Mononuclear cell (primary cell): ENCODE measurements at regions not wholly inside any gene's neighbourhood (a gene's known extent, or its start where the extent isn't known, plus 50 kb on each side); places are given as distances from the start of the nearest gene placed in this dataset.

ENCODE experiments used
- H3K27me3 ChIP-seq: 2 replicates; pipeline ENCODE4 v1.6.0; 2011; ENCODE audit warnings: low read length, control low read depth; ENCODE audit not compliant: insufficient read depth
- H3K4me1 ChIP-seq: 2 replicates; pipeline ENCODE4 v1.5.1; 2011; ENCODE audit warnings: mild to moderate bottlenecking, low read length, control low read depth; ENCODE audit not compliant: insufficient read depth
- H3K4me3 ChIP-seq: 2 replicates; pipeline ENCODE4 v1.5.1; 2011; ENCODE audit warnings: mild to moderate bottlenecking, low read length, moderate library complexity
- H3K9me3 ChIP-seq: 2 replicates; pipeline ENCODE4 v1.5.1; 2011; ENCODE audit warnings: low read depth, mild to moderate bottlenecking, control low read depth, low read length

DNA sequence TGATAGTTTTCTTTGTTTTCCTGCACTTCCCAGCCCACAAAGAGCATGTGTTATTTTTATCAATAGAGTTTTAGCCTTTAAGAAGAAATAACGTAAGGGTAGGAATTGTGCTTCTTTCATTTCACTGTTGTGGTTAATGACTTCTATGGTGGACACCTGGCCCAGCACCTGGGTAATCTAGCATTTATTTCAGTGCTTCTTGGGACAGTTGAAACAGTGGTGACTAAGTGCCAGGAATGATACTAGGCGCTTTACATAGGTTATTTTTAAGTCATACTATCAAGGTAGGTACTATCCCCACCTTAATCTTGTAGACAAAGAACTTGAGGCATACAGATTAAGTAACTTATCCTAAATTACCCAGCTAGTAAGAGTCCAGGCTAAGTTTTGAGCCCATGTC is 243.8 kb downstream of the SOX2 start:
- Histone ChIP-seq H3K4me1 (no peaks in the 10 kb centered on the region), H3K4me3 (no peak overlapping the region), H3K27me3 (no peaks in the 10 kb centered on the region)

DNA sequence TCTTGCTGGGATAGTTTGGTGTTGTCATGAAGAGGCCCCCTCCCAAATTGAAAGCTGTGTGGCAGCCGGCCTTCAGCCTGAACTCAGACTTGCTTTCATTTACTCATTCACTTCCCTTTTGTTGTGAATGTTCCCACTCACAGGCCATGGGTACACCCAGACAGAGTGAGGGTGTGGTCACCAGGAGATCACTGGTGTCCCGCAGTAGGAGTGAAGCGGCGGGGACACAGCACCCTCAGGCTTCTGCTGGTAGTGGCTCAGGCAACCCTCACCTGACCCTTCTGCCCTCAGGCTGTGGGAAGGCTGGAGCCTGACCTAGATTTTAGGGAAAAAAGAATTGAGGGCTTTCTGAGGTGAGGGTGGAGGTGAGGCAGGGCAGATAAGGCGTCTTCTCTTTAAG is 244.4 kb downstream of the SOX2 start:
- Histone ChIP-seq H3K4me1 (no peaks in the 10 kb centered on the region), H3K27me3 (no peaks in the 10 kb centered on the region), H3K9me3 (no peaks in the 10 kb centered on the region)

More for the DNA sequence above, 243.8 kb downstream of the SOX2 start:
- no peaks in the 10 kb centered on the region for H3K9me3 ChIP-seq

DNA sequence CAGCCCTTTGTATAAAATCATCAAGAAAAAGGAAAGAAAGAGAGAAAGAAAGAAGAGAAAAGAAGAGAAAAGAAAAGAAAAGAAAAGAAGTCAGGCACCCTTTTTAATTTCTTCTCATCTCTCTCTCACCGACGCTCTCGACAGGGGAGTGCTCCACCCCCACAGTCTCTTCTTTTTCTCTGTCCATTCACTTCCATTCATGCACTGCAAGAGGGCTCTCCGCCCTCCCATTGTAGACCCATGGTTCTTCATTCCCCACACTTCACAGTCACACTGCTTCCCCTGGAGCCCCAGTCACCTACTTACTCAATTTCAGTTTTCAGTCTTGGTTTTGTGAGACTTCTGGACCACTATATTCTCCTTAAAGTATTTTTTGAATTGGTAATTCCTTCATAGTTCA is 254.7 kb downstream of the SOX2 start:
- H3K4me1 ChIP-seq: no peaks in the 10 kb centered on the region
- no peak overlapping the region for H3K4me3 ChIP-seq
- H3K9me3 ChIP-seq: no peaks in the 10 kb centered on the region
- H3K27me3 ChIP-seq: no peaks in the 10 kb centered on the region

More for the DNA sequence above, 244.4 kb downstream of the SOX2 start:
- H3K4me3 ChIP-seq: no peak overlapping the region

DNA sequence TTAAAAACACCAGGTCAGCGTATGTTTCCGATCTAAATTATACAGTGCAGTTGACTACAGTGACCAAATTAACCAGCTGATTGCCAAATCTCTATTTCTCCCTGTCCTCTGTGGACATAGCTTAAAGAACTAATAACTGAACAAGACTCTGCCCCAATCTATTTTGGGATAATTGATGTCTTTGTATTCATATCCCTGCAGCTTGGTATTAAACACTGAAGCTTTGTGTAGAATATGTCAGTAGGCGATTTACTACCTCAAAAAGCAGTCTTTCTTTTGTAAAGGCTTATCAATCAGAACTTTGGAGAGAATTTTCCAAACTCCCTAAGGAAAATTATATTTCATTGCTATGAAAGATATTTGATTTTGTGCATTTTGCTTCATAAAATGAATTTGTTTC is 258.2 kb downstream of the SOX2 start:
- H3K27me3 ChIP-seq: no peaks in the 10 kb centered on the region
- no peaks in the 10 kb centered on the region for H3K4me1 ChIP-seq
- H3K4me3 ChIP-seq: no peak overlapping the region
- no peaks in the 10 kb centered on the region for H3K9me3 ChIP-seq

DNA sequence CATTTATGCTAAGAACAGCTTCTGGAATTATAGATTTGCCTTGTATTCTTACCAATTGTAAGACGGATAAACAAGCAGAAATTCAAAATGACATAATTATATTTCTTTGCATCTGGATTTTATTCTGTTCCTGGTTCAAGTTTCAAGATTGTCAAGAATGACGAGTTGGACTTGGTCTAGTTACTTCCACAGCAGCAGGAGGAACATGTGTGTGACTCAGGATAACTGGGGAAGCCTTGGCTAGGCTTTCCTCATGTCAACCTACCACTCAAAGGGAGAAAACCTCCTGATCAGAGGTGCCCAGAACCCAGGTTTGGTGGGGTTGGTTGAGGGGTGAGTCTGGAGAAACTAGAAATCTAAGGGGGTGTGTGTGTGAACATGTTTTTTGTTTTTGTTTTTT is 259.7 kb downstream of the SOX2 start:
- Histone ChIP-seq H3K27me3 (no peaks in the 10 kb centered on the region), H3K4me3 (no peak overlapping the region), H3K4me1 (no peaks in the 10 kb centered on the region), H3K9me3 (no peaks in the 10 kb centered on the region)

DNA sequence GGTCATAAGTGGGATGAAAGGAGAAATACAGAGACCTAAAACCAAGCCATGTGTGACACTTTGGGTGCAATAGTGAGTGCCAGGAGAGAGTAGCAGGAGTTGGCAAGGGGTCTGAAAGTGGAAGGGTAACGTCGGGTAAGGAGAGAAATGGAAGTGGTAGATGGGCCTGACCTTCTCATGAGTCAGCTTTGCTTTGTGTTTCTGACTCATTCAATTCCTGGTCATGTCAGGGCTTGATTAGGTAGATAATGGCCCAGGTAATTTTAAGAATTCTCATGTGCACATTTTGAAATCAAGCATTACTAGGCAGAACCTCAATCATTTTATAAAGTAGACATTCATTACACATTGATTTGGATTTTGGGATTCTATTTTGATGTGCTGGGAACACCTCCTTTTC is 262.5 kb downstream of the SOX2 start:
- no peaks in the 10 kb centered on the region for H3K4me1 ChIP-seq
- no peak overlapping the region for H3K4me3 ChIP-seq
- no peaks in the 10 kb centered on the region for H3K27me3 ChIP-seq
- H3K9me3 ChIP-seq: no peaks in the 10 kb centered on the region

DNA sequence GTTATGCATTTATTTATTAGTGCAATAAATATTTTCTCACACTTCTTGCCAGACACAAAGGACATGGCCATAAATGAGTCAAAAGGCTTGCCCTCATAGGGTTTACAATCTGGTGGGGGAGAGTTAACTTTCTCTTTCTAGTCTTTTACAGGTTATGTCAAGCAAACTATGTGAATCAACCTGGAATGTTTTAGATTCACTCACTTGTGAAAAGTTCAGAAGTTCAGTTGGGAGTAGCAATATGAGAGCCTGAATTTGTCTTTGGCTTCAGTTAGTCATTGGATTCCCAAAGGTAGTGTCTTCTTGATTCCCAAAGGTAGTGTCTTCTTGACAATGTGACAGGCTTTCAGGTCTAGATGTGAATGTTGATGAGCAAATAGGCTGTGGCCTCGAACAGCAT is 264.8 kb downstream of the SOX2 start:
- Histone ChIP-seq H3K27me3 (no peaks in the 10 kb centered on the region), H3K4me1 (no peaks in the 10 kb centered on the region), H3K9me3 (no peaks in the 10 kb centered on the region), H3K4me3 (no peak overlapping the region)

DNA sequence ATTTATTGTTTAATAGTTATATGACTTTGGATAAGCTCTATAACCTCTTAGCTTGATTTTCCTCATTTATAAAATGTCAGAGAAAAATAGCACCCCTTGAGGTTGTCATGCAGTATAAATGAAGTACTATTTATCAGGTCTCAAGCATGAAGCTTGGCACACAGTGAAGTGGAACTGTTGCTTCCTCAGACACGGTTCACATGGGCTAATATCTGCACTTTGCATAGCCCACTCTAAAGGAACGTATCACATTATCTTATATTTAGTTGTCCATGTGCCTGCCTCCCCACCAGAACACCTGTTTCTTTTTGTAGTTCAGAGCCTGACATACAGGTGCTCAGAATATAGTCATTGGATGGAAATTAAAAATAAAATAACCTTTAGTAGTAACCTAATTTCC is 273.7 kb downstream of the SOX2 start:
- Histone ChIP-seq H3K4me1 (no peaks in the 10 kb centered on the region), H3K4me3 (no peak overlapping the region), H3K9me3 (no peaks in the 10 kb centered on the region), H3K27me3 (no peaks in the 10 kb centered on the region)

DNA sequence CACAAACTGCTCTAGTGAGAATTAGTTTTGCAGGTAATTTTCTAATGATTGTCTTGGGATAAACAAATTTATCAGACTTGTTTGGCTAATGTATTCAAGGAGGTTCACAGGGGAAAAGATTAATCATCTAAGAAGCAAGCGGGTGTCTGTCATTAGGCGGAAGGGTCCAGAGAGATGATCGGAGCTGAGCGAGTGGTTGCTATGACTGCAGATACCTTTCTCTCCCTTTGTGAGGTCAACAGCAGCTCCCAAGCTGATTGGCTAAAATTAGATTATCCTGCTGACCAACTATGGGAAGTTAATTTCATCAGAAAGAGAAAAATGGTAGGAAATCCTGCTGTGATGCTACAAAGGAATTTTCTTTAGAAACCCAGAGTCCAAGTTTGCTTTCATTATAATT is 276.0 kb downstream of the SOX2 start:
- no peak overlapping the region for H3K4me3 ChIP-seq
- no peaks in the 10 kb centered on the region for H3K4me1 ChIP-seq
- H3K9me3 ChIP-seq: no peaks in the 10 kb centered on the region
- no peaks in the 10 kb centered on the region for H3K27me3 ChIP-seq

DNA sequence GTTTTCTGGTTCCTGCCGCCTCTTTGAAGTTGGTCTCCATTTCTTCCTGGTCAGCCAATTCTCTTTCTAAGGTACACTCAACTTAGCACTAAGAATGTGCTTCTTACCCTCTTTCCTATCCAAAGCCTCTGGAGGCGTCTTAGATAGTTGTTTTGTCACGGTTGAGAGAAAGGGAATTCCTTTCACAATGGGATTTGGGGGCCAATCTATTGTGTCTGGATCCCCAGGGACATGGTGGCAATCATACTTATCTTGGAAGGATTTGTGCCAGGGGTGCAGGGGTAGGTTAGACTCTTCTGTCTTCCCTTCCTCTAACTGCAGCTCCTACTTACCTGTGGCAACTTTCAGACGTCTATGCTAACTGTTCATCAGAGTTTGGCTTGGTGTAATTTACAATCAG is 287.1 kb downstream of the SOX2 start:
- Histone ChIP-seq H3K27me3 (no peaks in the 10 kb centered on the region), H3K4me3 (no peak overlapping the region), H3K9me3 (no peaks in the 10 kb centered on the region), H3K4me1 (no peaks in the 10 kb centered on the region)

DNA sequence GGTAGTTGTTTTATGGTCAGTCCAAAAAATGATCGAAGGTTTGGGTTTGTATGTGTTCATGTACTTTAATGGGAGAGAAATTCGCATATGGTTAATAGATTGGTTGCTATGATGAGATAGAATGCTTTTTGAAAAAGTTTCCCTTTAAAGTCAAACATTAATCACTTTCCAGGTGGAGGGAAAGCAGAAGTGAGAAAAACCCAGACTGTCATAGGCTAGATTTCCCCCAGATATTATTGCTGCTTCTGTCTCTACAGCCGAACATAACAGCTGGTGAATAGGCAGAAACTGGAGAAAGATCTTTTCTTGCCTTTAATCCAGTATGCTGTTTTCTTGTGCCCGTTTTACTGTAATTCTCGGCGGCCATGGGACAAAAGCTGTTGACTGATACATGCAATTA is 287.6 kb downstream of the SOX2 start:
- no peak overlapping the region for H3K4me3 ChIP-seq
- no peaks in the 10 kb centered on the region for H3K9me3 ChIP-seq
- H3K4me1 ChIP-seq: no peaks in the 10 kb centered on the region
- no peaks in the 10 kb centered on the region for H3K27me3 ChIP-seq

DNA sequence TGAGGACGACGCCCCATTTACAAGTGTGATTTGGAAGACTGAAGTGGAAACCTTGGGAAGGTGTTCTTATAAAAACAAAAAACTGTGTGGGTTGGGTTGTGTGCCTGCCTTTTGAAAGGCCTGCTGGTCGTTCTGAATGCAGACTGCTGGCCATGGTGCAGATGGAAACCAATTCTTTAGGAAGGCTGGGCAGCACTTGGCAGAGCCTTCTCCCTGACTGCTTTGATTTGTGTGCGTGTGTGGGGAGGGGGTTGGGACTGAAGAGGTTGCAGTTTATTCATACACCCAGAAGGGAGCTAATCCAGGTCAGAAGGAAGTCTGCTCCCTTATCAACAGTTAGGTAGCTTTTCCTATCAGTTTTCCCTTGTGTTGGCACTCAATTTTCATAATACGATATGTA is 288.7 kb downstream of the SOX2 start:
- Histone ChIP-seq H3K4me1 (no peaks in the 10 kb centered on the region), H3K9me3 (no peaks in the 10 kb centered on the region), H3K27me3 (no peaks in the 10 kb centered on the region), H3K4me3 (no peak overlapping the region)

DNA sequence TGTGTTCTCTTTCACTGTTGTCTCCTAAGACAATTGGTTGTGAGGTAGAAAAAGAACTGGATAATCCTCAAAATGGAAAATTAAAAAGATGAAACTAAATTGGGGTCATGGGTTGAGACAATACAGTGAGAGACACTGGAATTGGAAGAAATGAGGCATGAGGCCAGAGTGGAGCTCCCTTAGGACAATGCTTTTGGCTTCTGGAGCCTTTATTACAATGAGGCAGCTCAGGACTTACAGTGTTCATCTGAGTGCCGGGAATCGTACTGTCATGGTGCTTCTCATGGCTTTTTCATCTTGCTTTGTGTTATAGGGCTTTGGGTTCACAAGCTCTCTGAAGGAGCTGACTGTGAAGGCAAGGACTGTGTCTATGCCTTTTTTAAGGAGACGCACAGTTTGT is 293.5 kb downstream of the SOX2 start:
- Histone ChIP-seq H3K4me3 (no peak overlapping the region), H3K9me3 (no peaks in the 10 kb centered on the region), H3K4me1 (no peaks in the 10 kb centered on the region), H3K27me3 (no peaks in the 10 kb centered on the region)

DNA sequence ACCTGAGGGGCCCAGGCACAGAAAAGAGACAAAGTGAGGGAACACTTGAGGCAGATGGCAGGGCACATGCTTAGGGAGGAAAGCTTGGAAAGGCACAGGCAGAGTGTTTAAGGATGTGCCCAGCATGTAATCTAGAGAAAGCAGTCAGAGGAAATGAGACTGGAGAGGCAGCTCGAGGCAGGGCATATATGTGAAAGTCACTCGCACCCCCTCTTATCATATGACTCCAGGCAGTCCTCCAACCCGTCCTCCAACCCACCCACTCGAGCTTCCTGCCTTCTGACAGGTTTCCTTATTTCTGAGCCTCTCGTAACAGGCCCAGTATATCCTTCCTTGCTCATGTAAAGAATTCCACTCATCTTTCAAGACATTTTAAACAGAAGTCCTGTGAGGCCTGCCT is 294.0 kb downstream of the SOX2 start:
- Histone ChIP-seq H3K27me3 (no peaks in the 10 kb centered on the region), H3K9me3 (no peaks in the 10 kb centered on the region), H3K4me1 (no peaks in the 10 kb centered on the region), H3K4me3 (no peak overlapping the region)

DNA sequence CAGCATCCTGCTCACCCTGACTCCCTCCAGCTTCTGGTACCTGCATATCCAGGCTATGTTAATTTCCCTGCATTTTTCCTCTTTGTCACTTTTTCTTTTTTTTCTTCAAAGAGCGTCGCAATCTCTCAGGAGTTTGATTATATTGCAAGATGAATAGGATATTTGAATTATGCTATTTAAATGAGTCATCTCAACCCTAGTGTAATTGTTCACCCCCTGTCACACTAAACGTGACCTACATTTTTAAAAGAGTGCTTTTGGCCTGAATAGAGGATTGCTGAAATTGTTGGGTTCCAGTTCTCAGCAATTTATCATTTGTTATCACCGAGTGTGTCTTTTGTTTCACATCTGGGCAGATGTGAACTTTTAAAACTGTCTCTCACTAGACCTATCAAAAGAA is 294.7 kb downstream of the SOX2 start:
- Histone ChIP-seq H3K9me3 (no peaks in the 10 kb centered on the region), H3K4me1 (no peaks in the 10 kb centered on the region), H3K27me3 (no peaks in the 10 kb centered on the region), H3K4me3 (no peak overlapping the region)

DNA sequence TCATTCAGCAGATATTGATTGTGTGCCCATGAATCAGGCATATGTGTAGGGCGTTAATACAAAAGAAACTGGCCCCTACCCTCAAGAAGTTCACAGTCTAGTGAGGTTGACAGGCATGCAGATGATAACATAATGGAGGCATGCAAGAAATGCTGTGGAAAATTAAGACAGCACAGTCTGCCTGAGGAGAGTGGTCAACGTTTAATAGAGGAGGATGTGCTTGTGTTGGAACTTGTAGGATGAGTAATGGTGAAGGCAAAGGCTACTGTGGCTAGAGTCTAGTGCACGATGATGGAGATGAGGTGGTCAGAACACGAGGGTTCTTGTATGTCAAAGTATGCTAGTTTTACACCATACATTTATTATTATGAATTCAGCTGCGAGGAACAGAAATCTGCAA is 295.7 kb downstream of the SOX2 start:
- Histone ChIP-seq H3K27me3 (no peaks in the 10 kb centered on the region), H3K4me3 (no peak overlapping the region), H3K9me3 (no peaks in the 10 kb centered on the region), H3K4me1 (no peaks in the 10 kb centered on the region)

DNA sequence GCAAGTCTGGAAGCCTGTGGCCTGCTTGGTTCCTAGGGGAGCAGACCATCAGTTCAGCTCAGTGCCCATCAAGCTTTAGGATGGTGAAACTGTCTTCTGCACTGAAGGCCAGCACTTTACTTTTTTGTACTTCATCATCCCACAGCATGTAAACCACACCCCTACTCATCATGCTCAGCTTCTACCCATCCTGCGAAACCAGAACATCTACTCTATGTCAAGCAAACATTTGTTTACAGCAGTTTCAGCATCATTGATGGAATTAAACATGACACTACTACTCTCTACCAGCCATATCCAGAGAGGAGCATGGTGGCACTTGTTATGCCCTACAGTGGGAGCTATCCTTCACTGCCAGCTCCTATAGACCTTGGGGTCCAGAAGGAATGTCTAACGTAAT is 306.6 kb downstream of the SOX2 start:
- Histone ChIP-seq H3K4me3 (no peak overlapping the region), H3K9me3 (no peaks in the 10 kb centered on the region), H3K4me1 (no peaks in the 10 kb centered on the region), H3K27me3 (no peaks in the 10 kb centered on the region)
